ENCODE measurements at regions not wholly inside any gene's neighbourhood (a gene's known extent, or its start where the extent isn't known, plus 50 kb on each side); places are given as distances from the start of the nearest gene placed in this dataset.

DNA sequence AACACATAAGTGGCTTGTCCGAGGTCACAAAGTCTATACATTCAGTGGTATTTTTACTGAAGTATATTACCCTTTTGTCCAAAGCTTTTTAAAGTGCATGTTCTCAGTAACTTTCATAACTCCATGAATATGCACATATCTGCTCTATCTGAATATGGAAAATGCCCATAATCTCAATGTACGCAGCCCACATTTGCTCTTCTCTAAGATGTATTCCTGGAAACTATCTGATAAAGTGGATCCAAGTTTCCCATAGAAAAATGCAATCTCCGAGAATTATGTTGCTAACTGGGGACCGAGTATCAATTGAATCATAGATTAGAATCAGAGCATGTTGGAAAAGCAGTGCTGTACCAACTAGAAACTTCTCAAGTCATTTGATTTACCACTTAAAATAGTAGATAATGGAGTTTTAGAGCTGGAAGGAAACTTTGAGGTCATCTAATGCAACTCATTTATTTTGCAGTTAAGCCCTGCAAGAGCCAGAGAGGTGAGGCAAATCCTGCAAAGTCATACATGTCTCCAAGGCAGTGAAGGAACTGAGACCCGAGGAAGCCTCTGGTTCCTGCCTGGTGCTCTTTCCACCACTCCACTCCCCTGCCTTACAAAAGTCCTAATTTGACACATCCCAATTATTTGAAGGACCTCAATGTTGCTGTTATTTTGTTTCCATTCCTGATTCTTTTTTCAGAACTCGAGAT lies 69.4 kb downstream of the CYCS start:
- TF ChIP-seq EZH2 (IDR thresholded peaks at IDR 0.05; ENCODE audit: borderline replicate concordance, insufficient read depth, low read length, poor library complexity, severe bottlenecking), result no peak
- TF ChIP-seq, protein P1, sequence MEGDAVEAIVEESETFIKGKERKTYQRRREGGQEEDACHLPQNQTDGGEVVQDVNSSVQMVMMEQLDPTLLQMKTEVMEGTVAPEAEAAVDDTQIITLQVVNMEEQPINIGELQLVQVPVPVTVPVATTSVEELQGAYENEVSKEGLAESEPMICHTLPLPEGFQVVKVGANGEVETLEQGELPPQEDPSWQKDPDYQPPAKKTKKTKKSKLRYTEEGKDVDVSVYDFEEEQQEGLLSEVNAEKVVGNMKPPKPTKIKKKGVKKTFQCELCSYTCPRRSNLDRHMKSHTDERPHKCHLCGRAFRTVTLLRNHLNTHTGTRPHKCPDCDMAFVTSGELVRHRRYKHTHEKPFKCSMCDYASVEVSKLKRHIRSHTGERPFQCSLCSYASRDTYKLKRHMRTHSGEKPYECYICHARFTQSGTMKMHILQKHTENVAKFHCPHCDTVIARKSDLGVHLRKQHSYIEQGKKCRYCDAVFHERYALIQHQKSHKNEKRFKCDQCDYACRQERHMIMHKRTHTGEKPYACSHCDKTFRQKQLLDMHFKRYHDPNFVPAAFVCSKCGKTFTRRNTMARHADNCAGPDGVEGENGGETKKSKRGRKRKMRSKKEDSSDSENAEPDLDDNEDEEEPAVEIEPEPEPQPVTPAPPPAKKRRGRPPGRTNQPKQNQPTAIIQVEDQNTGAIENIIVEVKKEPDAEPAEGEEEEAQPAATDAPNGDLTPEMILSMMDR (IDR thresholded peaks at IDR 0.05; ENCODE audit: poor library complexity, severe bottlenecking), result no peak
- no peak for TF ChIP-seq EP300 (conservative IDR thresholded peaks at IDR 0.05; ENCODE audit: poor library complexity, severe bottlenecking)
- TF ChIP-seq, protein P2, sequence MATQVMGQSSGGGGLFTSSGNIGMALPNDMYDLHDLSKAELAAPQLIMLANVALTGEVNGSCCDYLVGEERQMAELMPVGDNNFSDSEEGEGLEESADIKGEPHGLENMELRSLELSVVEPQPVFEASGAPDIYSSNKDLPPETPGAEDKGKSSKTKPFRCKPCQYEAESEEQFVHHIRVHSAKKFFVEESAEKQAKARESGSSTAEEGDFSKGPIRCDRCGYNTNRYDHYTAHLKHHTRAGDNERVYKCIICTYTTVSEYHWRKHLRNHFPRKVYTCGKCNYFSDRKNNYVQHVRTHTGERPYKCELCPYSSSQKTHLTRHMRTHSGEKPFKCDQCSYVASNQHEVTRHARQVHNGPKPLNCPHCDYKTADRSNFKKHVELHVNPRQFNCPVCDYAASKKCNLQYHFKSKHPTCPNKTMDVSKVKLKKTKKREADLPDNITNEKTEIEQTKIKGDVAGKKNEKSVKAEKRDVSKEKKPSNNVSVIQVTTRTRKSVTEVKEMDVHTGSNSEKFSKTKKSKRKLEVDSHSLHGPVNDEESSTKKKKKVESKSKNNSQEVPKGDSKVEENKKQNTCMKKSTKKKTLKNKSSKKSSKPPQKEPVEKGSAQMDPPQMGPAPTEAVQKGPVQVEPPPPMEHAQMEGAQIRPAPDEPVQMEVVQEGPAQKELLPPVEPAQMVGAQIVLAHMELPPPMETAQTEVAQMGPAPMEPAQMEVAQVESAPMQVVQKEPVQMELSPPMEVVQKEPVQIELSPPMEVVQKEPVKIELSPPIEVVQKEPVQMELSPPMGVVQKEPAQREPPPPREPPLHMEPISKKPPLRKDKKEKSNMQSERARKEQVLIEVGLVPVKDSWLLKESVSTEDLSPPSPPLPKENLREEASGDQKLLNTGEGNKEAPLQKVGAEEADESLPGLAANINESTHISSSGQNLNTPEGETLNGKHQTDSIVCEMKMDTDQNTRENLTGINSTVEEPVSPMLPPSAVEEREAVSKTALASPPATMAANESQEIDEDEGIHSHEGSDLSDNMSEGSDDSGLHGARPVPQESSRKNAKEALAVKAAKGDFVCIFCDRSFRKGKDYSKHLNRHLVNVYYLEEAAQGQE (IDR thresholded peaks at IDR 0.05; ENCODE audit: borderline replicate concordance), result no peak
